Esophagus muscularis mucosa (tissue), 4 donors: ENCODE measurements at regions not wholly inside any gene's neighbourhood (a gene's known extent, or its start where the extent isn't known, plus 50 kb on each side); places are given as distances from the start of the nearest gene placed in this dataset.

ENCODE experiments used
- DNase-seq: peaks from one replicate; pipeline ENCODE4 v3.0.0-alpha.2; 2017; ENCODE audit errors: extremely low spot score
- H3K27ac ChIP-seq, 4 donors: fragments of 200-600 bp; sonication (generic); replicated peaks in 1 of 4; 1 replicate in 3 of 4; 2 replicates in 1 of 4; pipeline ENCODE4 v1.5.1; 2016 to 2019; ENCODE audit warnings: mild to moderate bottlenecking in 1 of 4
- H3K27me3 ChIP-seq, 4 donors: fragments of 200-600 bp; sonication (generic); one replicate each; pipeline versions ENCODE4 v1.5.1 to v1.6.0; 2016 to 2019
- H3K36me3 ChIP-seq, 4 donors: fragments of 200-600 bp; sonication (generic); one replicate each; pipeline ENCODE4 v1.5.1; 2016 to 2019
- H3K4me1 ChIP-seq, 4 donors: fragments of 200-600 bp; sonication (generic); one replicate each; pipeline ENCODE4 v1.5.1; 2016 to 2019
- H3K4me3 ChIP-seq, 4 donors: fragments of 200-600 bp; sonication (generic); 1 replicate in 2 of 4; 2 replicates in 2 of 4; pipeline ENCODE4 v1.5.1; 2016 to 2019; ENCODE audit warnings: mild to moderate bottlenecking in 4 of 4, moderate library complexity in 1 of 4
- H3K9me3 ChIP-seq, 4 donors: fragments of 200-600 bp; sonication (generic); 1 replicate in 3 of 4; 2 replicates in 1 of 4; pipeline ENCODE4 v1.5.1; 2016 to 2019
- CTCF ChIP-seq, 3 experiments: fragments of 200-600 bp in 2 of 3; fragments of 450-650 bp in 1 of 3; sonication (generic) in 2 of 3; IDR thresholded peaks; one replicate each; pipeline ENCODE4 v1.5.1; 2017 to 2019; ENCODE audit warnings: antibody characterized with exemption in 3 of 3, mild to moderate bottlenecking in 2 of 3, moderate library complexity in 1 of 3
- EP300 ChIP-seq: sonication (generic); formaldehyde crosslinking; IDR thresholded peaks from one replicate; pipeline ENCODE4 v1.6.1; 2017; ENCODE audit warnings: antibody characterized with exemption
- POLR2A ChIP-seq: fragments of 450-650 bp; IDR thresholded peaks from one replicate; pipeline ENCODE4 v1.6.1; 2017; ENCODE audit warnings: antibody characterized with exemption, moderate library complexity, mild to moderate bottlenecking, low read depth
- POLR2AphosphoS5 ChIP-seq, 2 donors: sonication (generic); formaldehyde crosslinking; IDR thresholded peaks; one replicate each; pipeline ENCODE4 v1.6.1; 2017; ENCODE audit warnings: antibody characterized with exemption in 2 of 2
- WGBS: methylation state at CpG from one replicate; pipeline ENCODE4 v1.1.5; 2018; 5-methylcytosine and 5-hydroxymethylcytosine counted together
- intact Hi-C: fragments of 100-400 bp; cut with DNase I; formaldehyde crosslinking; loops from one replicate; pipeline ENCODE4 v1.15.1; 2023

- Histone ChIP-seq H3K9me3 (peaks cover 0 to 6% (median 0%) of the 10 kb centered on the region in 4 donors), H3K27me3 (no peaks in the 10 kb centered on the region), H3K36me3 (no peaks in the 10 kb centered on the region), H3K4me3 (no peak overlapping the region), H3K27ac (no peak overlapping the region), H3K4me1 (no peaks in the 10 kb centered on the region)
- TF ChIP-seq CTCF (IDR thresholded peaks at IDR 0.05), result no peak
- TF ChIP-seq EP300, result no peak
- TF ChIP-seq POLR2A, result no peak
- no peak for TF ChIP-seq POLR2AphosphoS5 (IDR thresholded peaks at IDR 0.05)
- DNase-seq, result no peak
- intact Hi-C loops, result no loop called here
- 79% methylated on average over 1 of the region's 1 CpG for WGBS
These were observed 823.8 kb upstream of the NRXN1 start for GRCh38 chr2:51855683-51856082.

DNA sequence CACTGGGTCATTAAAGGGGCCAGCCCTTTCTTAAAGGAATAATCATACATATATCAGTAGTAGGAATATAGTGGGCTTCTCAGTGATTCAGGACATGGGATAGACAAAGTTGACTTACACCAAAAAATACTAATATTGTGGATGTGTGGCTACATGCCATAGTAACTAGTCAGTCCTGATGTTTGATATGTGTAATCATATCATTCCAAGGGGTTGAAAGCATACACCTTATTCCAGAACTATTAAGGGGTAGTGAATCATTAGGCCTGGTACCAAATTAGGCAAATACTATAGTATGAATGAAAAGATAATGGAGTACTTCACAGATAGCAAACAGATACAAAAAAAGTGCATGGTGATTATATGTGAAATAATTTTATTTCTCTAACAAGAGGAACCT is 814.9 kb upstream of the NRXN1 start:
- no peak for DNase-seq
- TF ChIP-seq POLR2AphosphoS5 (IDR thresholded peaks at IDR 0.05) (no peak), EP300 (no peak), CTCF (IDR thresholded peaks at IDR 0.05) (no peak), POLR2A (no peak)
- Histone ChIP-seq H3K36me3 (no peaks in the 10 kb centered on the region), H3K4me1 (no peaks in the 10 kb centered on the region), H3K9me3 (peaks cover 0 to 5% (median 2%) of the 10 kb centered on the region in 4 donors), H3K27me3 (no peaks in the 10 kb centered on the region), H3K4me3 (no peak overlapping the region), H3K27ac (no peak overlapping the region)
- intact Hi-C loops, result no loop called here

- Histone ChIP-seq H3K4me3 (no peak overlapping the region), H3K4me1 (no peaks in the 10 kb centered on the region), H3K36me3 (no peaks in the 10 kb centered on the region), H3K27me3 (no peaks in the 10 kb centered on the region), H3K9me3 (peaks cover 0 to 5% (median 2%) of the 10 kb centered on the region in 4 donors), H3K27ac (no peak overlapping the region)
- TF ChIP-seq EP300 (no peak), POLR2AphosphoS5 (IDR thresholded peaks at IDR 0.05) (no peak), CTCF (IDR thresholded peaks at IDR 0.05) (no peak), POLR2A (no peak)
- intact Hi-C loops, result no loop called here
- no peak for DNase-seq
These were observed 814.1 kb upstream of the NRXN1 start for GRCh38 chr2:51846018-51846417.

DNA sequence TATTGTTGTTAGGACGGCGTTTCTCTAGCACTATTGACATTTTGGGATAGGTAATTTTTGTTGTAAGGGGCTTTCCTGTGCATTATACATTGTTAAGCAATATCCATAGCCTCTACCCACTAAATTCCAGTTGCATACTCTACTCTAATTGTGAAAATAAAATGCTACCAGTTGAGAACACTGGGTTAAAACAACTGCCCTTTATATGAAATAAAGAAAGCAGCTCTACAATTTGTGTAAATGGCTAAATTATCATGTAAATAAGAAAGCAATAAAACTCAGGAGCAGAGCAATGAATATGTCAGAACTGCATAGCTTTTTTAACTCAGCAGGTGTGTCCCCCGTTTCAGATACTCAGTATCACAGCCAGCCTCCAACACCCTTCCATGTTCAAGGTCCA is 812.7 kb upstream of the NRXN1 start:
- WGBS, result 74% methylated on average over 3 of the region's 3 CpGs
- no peak for TF ChIP-seq POLR2AphosphoS5 (IDR thresholded peaks at IDR 0.05)
- intact Hi-C loops, result no loop called here
- peaks cover 0 to 5% (median 2%) of the 10 kb centered on the region in 4 donors for H3K9me3 ChIP-seq
- H3K27ac ChIP-seq, result no peak overlapping the region
- H3K27me3 ChIP-seq, result no peaks in the 10 kb centered on the region
- H3K4me1 ChIP-seq, result no peaks in the 10 kb centered on the region
- no peak for DNase-seq
- no peaks in the 10 kb centered on the region for H3K36me3 ChIP-seq
- no peak overlapping the region for H3K4me3 ChIP-seq

DNA sequence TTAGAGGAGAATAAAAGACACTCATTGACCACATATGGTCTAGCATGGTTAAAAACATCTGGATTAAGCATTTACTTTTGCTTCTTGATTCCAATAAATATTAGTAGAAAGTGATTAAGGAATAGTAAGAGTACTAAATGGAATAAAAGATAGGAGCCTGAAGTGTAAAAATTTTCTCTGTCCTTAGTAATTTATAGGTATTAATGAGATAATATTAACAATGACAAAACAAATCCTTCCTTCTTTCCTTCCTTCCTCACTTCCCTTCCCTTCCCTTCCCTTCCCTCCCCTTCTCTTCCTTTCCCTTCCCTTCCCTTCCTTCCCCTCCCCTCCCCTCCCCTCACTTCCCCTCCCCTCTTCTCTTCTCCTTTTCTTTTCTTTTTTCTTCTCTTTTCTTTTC is 797.5 kb upstream of the NRXN1 start:
- H3K27ac ChIP-seq, result no peak overlapping the region
- no peaks in the 10 kb centered on the region for H3K4me1 ChIP-seq
- H3K36me3 ChIP-seq, result no peaks in the 10 kb centered on the region
- no peak overlapping the region for H3K4me3 ChIP-seq
- H3K27me3 ChIP-seq, result no peaks in the 10 kb centered on the region
- DNase-seq, result no peak
- TF ChIP-seq POLR2AphosphoS5 (IDR thresholded peaks at IDR 0.05) (no peak), CTCF (IDR thresholded peaks at IDR 0.05) (no peak), EP300 (no peak)
- no peaks in the 10 kb centered on the region for H3K9me3 ChIP-seq
- intact Hi-C loops, result no loop called here
